HG02885 (cell line): ENCODE measurements at regions not wholly inside any gene's neighbourhood (a gene's known extent, or its start where the extent isn't known, plus 50 kb on each side); places are given as distances from the start of the nearest gene placed in this dataset.

ENCODE experiments used
- ATAC-seq: cut with Tn5 transposase; IDR thresholded peaks from one replicate; pipeline ENCODE4 v1.9.1; 2021; ENCODE audit warnings: mild to moderate bottlenecking; ENCODE audit not compliant: unreplicated experiment, poor library complexity

DNA sequence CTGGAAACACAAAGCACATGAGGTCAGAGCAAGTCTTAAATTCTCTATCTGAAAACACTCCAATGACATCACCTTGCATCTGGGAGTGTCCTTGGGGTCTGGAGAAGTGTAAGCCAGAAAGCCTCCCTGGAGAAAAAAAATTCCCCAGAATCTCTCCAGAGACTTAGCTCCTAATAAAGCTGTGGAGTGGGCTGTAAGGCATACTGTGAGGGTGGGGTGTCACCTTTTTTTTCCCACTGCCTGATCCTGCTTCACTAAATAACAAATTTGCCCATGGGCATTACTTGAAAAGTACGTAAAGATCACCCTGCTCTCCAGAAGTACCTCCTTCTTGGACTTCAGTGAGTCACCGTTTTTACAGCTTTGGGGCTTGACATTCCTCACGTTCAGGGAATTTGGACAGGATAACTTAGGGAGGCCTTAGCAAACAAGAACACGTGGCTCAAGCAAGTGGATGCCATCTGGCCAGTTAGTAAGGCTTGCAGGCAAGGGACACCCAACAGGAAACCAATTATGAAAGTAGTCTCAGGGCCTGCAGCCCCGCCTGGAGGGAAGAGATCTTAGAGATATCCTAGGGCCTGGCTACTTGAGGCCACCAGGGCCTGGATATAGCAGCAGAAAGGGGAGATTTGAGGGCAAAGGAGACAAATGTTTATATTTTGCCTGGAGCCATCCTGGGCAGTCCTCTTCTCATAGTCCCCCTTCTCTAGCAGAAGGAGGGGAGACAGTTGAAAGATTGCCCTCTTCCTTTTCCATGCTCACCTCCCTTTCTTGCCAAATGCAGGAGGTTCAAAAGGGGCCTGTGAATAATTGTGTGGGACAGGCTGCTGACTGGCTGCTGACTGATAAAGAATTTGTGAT is 60.1 kb upstream of the PLAC1 start:
- no peak for ATAC-seq

- ATAC-seq = no peak
These were observed 59.4 kb upstream of the PLAC1 start for GRCh38 chrX:134717698-134718097.

GRCh38 chrX:134716620-134717012 is 58.3 kb upstream of the PLAC1 start:
- ATAC-seq = no peak

DNA sequence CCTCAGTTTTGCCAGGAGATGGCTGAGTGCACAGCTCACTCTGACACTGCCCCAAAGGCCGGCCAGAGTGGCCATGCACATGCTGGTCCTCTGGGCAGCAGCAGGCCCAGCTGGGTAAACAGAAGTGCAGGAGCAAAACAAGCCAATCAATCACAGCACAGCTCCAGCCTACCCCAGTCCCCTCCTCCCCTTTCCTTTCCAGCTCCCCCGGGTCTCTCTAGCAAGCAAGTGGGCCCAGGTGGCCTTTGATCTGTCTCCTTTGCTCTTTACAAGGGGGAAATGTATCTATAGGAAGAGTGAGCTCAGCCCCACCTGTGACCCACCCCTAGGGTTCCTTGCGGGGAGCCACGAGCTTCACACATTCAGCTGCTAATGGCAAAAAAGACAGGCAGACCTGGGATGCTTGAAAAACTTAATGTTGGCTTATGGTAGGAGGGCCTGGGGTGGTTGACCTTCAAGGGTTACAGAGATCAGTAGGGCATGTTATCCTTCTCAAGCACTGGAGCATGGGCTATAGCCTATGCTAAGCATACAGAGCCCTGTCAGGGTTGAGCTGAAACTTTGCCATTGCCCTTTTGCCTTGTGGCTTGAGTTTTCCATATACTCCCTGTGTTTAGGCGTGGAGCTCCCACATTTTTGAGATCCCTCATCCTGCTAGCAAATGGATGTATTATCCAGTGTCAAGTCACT is 57.8 kb upstream of the PLAC1 start:
- ATAC-seq = no peak

DNA sequence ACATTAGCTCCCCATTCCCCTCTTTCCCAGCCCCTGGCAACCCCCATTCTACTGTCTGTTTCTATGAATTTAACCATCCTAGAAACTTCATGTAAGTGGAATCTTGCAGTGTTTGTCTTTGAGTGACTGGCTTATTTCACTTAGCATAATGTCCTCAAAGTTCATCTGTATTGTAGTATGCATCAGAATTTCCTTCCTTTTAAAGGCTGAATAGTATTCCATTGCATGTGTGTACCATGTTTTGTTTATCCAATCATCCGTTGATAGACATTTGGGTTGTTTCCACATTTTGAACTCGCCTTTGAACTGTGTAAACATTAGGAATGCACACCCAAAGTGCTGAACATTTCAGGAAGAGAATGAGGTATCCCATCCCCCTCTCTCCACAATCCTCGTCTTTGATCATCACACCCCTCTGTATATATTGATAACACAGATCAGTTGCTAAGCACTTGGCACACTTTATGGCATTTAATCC is 56.4 kb upstream of the PLAC1 start:
- no peak for ATAC-seq

DNA sequence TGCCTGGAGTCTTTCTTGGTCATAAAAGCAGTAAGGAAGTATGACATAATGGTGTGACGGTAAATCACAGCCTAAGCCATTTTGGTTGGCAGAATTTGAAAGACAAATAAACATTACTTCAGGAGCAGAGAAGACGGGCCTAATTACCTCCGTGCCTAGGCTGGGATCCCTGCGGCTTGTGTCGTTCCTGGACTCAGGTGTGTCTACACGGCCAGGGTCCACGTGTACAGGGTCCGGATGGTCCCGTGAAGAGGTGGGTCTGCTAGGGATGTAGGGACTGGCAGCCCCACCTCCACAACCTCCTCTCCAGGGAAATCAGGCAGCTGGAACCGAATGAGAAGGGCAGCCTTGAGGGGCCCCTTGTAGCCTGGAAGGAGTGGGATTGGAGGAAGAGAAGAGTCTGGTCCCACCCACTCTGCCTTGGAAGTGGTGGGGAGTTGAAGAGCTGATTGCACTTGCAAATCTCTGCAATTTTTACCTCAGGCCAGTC is 55.4 kb upstream of the PLAC1 start:
- ATAC-seq = no peak

DNA sequence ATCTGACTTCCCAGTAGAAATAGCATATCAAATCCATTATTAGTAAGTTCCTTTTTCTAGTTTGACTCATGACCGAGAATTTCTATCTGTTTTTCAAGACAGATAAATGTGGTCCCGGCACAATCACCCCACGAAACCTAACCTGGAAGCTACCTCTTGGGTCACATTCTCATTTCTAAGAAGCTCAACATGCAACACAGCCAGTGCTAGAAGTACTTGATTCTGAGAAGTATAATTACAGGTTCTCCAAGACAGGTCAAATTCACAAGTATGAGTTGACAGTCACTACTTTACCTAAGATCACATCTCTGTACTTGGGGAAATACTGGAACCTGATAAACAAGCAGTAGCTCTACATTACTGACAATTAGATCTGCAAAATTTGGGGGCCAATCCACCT is 54.0 kb upstream of the PLAC1 start:
- peak; percentile 69 for ATAC-seq

- ATAC-seq = no peak
These were observed 53.1 kb upstream of the PLAC1 start for GRCh38 chrX:134711135-134711921.
